ENCODE measurements at regions not wholly inside any gene's neighbourhood (a gene's known extent, or its start where the extent isn't known, plus 50 kb on each side); places are given as distances from the start of the nearest gene placed in this dataset.
A peak's percentile ranks its signal among the peaks of the same experiment; 100 is the strongest.

- H3K27me3 ChIP-seq: no peaks in the 10 kb centered on the region
- DNase-seq: no peak
- H3K27ac ChIP-seq: no peak overlapping the region
- WGBS, 5 donors: 77 to 92% (median 87%) methylated on average over 2 of the region's 2 CpGs
- H3K4me1 ChIP-seq: no peaks in the 10 kb centered on the region
- H3K4me3 ChIP-seq: no peak overlapping the region
- intact Hi-C loops (cut with DNase I; ENCODE audit: low total_unique reads): no loop called here
- H3K36me3 ChIP-seq: no peaks in the 10 kb centered on the region
- no peak for TF ChIP-seq EP300 (IDR thresholded peaks at IDR 0.05)
- peaks cover 0 to 5% (median 0%) of the 10 kb centered on the region in 4 donors for H3K9me3 ChIP-seq
Observed at GRCh38 chr2:103423100-103423499, 661.3 kb downstream of the TMEM182 start.

GRCh38 chr2:103427567-103427966 is 665.7 kb downstream of the TMEM182 start:
- WGBS, 5 donors: 91 to 97% (median 94%) methylated on average over 3 of the region's 3 CpGs
- H3K27me3 ChIP-seq: no peaks in the 10 kb centered on the region
- intact Hi-C loops (cut with DNase I; ENCODE audit: low total_unique reads): no loop called here

GRCh38 chr2:103430191-103430590 is 668.4 kb downstream of the TMEM182 start:
- H3K36me3 ChIP-seq: no peaks in the 10 kb centered on the region
- H3K9me3 ChIP-seq: peaks cover 0 to 5% (median 0%) of the 10 kb centered on the region in 4 donors
- DNase-seq: peak in 1 of 2 donors; percentile 22
- TF ChIP-seq POLR2A (IDR thresholded peaks at IDR 0.05) (no peak), POLR2AphosphoS5 (IDR thresholded peaks at IDR 0.05) (no peak), EP300 (IDR thresholded peaks at IDR 0.05) (no peak), CTCF (IDR thresholded peaks at IDR 0.05) (no peak)
- H3K4me1 ChIP-seq: no peaks in the 10 kb centered on the region
- H3K4me3 ChIP-seq: no peak overlapping the region
- WGBS, 5 donors: 78 to 83% (median 80%) methylated on average over 6 of the region's 6 CpGs
- intact Hi-C loops (cut with DNase I; ENCODE audit: low total_unique reads): no loop called here
- no peaks in the 10 kb centered on the region for H3K27me3 ChIP-seq
- no peak overlapping the region for H3K27ac ChIP-seq

More at GRCh38 chr2:103427567-103427966, 665.7 kb downstream of the TMEM182 start:
- H3K4me1 ChIP-seq: no peaks in the 10 kb centered on the region
- H3K36me3 ChIP-seq: no peaks in the 10 kb centered on the region
- no peak overlapping the region for H3K4me3 ChIP-seq
- DNase-seq: no peak
- TF ChIP-seq CTCF (IDR thresholded peaks at IDR 0.05): no peak
- no peak for TF ChIP-seq EP300 (IDR thresholded peaks at IDR 0.05)
- no peak for TF ChIP-seq POLR2AphosphoS5 (IDR thresholded peaks at IDR 0.05)
- peaks cover 0 to 5% (median 0%) of the 10 kb centered on the region in 4 donors for H3K9me3 ChIP-seq
- no peak overlapping the region for H3K27ac ChIP-seq

GRCh38 chr2:103435010-103435409 is 673.2 kb downstream of the TMEM182 start:
- intact Hi-C loops (cut with DNase I; ENCODE audit: low total_unique reads): no loop called here
- TF ChIP-seq POLR2A (IDR thresholded peaks at IDR 0.05): no peak
- TF ChIP-seq EP300 (IDR thresholded peaks at IDR 0.05): no peak
- TF ChIP-seq POLR2AphosphoS5 (IDR thresholded peaks at IDR 0.05): no peak
- no peak for TF ChIP-seq CTCF (IDR thresholded peaks at IDR 0.05)
- 82 to 94% (median 90%) methylated on average over 3 of the region's 3 CpGs for WGBS, 5 donors
- H3K4me3 ChIP-seq: no peak overlapping the region
- H3K9me3 ChIP-seq: no peaks in the 10 kb centered on the region
- DNase-seq: no peak
- H3K27me3 ChIP-seq: no peaks in the 10 kb centered on the region
- H3K27ac ChIP-seq: no peak overlapping the region
- H3K36me3 ChIP-seq: no peaks in the 10 kb centered on the region
- H3K4me1 ChIP-seq: no peaks in the 10 kb centered on the region

- WGBS, 5 donors: 38 to 72% (median 61%) methylated on average over 3 of the region's 3 CpGs
- TF ChIP-seq POLR2AphosphoS5 (IDR thresholded peaks at IDR 0.05) (no peak), POLR2A (IDR thresholded peaks at IDR 0.05) (no peak), CTCF (IDR thresholded peaks at IDR 0.05) (no peak), EP300 (IDR thresholded peaks at IDR 0.05) (no peak)
- no peak overlapping the region for H3K27ac ChIP-seq
- H3K4me1 ChIP-seq: no peaks in the 10 kb centered on the region
- DNase-seq: no peak
- no peaks in the 10 kb centered on the region for H3K36me3 ChIP-seq
- no peak overlapping the region for H3K4me3 ChIP-seq
- no peaks in the 10 kb centered on the region for H3K27me3 ChIP-seq
- no peaks in the 10 kb centered on the region for H3K9me3 ChIP-seq
- intact Hi-C loops (cut with DNase I; ENCODE audit: low total_unique reads): no loop called here
Observed at GRCh38 chr2:103437161-103437560, 675.3 kb downstream of the TMEM182 start.
